ENCODE measurements at regions not wholly inside any gene's neighbourhood (a gene's known extent, or its start where the extent isn't known, plus 50 kb on each side); places are given as distances from the start of the nearest gene placed in this dataset.

DNA sequence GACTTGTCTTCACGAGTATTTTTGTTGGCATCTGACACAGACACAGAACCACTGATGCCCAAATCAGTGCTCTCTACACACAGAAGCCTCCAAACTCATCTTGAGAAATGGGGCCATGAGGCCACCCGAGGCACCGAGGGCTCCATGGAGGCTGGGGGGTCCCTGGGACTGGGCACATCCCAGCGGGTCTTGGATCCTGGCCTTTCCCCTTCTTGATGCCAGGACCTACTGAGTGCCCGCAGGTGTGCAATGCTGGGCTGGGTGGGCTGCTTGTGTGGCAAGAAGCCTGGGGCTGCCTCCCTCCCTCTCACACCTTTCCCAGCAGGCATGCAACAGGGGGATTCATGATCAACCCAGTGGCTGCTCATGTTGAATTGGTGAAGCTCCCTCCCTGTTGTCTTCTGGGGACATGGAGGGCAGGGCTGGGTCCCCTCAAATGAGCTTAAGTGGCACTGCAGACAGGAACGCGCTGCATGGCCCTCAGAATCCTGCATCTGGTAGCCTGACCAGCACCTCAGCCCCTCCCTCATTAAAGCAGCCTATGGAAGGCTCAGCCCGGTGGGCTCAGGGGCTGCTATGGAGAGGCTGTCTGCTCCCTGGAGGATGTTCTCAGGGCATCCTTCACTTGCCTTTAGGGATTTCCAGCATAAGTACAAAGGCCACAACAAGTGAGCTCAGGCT is 63.7 kb upstream of the SIMC1 start:
- Histone ChIP-seq H3K4me1 (no peaks in the 10 kb centered on the region), H3K9me3 (peaks cover 0 to 5% (median 0%) of the 10 kb centered on the region in 3 donors), H3K36me3 (no peaks in the 10 kb centered on the region), H3K4me3 (no peak overlapping the region), H3K27ac (no peak overlapping the region), H3K27me3 (peaks cover 34% of the 10 kb centered on the region)
- no peak for ATAC-seq
- TF ChIP-seq POLR2AphosphoS5 (IDR thresholded peaks at IDR 0.05) (no peak), EP300 (IDR thresholded peaks at IDR 0.05) (no peak), POLR2A (IDR thresholded peaks at IDR 0.05) (no peak)
- TF ChIP-seq, protein P1, sequence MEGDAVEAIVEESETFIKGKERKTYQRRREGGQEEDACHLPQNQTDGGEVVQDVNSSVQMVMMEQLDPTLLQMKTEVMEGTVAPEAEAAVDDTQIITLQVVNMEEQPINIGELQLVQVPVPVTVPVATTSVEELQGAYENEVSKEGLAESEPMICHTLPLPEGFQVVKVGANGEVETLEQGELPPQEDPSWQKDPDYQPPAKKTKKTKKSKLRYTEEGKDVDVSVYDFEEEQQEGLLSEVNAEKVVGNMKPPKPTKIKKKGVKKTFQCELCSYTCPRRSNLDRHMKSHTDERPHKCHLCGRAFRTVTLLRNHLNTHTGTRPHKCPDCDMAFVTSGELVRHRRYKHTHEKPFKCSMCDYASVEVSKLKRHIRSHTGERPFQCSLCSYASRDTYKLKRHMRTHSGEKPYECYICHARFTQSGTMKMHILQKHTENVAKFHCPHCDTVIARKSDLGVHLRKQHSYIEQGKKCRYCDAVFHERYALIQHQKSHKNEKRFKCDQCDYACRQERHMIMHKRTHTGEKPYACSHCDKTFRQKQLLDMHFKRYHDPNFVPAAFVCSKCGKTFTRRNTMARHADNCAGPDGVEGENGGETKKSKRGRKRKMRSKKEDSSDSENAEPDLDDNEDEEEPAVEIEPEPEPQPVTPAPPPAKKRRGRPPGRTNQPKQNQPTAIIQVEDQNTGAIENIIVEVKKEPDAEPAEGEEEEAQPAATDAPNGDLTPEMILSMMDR (IDR thresholded peaks at IDR 0.05), result no peak
- 64% methylated on average over 1 of the region's 8 CpGs; no CpG with 5 or more reads in 1 of the 2 donors for WGBS, 2 donors (ENCODE audit: low coverage in 1 of 2)

DNA sequence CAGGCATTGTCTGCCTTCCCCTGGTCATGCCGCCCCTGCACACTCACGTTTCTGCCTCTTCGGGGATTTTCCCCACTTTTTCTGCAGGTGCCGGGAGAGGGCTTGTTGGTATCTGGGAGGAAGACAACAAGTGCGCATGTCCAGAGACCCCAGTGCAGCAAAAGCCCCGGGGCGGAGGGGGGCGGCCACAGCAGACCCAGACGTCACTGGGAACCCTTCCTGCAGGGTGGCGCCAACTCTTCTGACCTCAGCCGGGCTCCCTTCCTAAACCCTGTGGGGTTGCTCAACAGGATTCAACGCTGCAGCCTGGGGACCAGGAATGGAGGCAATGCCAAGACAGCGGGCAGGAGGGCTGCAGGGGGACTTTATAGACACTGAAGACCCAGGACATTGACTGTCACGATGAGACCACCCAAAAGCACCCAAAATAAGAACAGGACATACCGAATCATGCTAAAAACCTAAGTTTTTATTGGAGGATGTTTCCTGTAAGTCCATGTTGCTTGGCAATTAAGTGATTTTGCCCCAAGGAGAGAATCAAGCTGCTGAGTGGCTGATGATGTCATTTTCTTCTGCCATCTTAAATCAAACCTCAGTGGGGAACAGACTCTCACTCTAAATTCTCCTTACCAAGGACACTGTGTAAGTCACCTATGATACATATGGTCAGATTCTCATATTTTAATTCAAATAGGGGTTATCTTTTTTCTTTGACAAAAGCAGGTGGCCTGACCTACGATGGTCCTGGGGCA is 62.9 kb upstream of the SIMC1 start:
- peaks cover 34% of the 10 kb centered on the region for H3K27me3 ChIP-seq
- ATAC-seq, result no peak
- TF ChIP-seq EP300 (IDR thresholded peaks at IDR 0.05), result no peak
- H3K9me3 ChIP-seq, result peaks cover 0 to 5% (median 0%) of the 10 kb centered on the region in 3 donors
- no peaks in the 10 kb centered on the region for H3K4me1 ChIP-seq
- H3K36me3 ChIP-seq, result no peaks in the 10 kb centered on the region
- no peak overlapping the region for H3K27ac ChIP-seq
- no peak overlapping the region for H3K4me3 ChIP-seq
- WGBS, 2 donors (ENCODE audit: low coverage in 1 of 2), result 77 to 100% methylated on average over 2 to 4 of the region's 16 CpGs

DNA sequence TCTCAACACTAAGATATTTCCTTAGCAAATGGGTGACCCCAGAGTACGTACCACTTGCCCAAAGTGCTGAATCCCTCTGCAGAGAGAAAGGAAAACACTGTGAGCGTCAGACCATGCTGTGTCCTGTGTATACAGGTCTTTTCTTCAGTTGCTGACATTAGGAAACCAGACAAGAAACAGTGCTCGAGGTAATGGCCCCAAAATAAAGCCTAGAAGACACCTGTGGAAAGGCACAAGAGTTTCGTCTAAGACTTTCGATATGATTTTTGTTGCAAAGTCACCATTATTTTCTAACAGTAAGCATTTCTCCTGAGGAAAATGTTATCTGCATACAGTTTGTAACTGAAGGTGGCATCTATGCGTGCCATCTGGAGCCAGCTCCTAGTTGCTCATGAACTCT is 62.0 kb upstream of the SIMC1 start:
- Histone ChIP-seq H3K27ac (no peak overlapping the region), H3K27me3 (peaks cover 35% of the 10 kb centered on the region), H3K4me3 (no peak overlapping the region), H3K9me3 (peaks cover 0 to 5% (median 0%) of the 10 kb centered on the region in 3 donors), H3K36me3 (no peaks in the 10 kb centered on the region), H3K4me1 (no peaks in the 10 kb centered on the region)
- WGBS, 2 donors (ENCODE audit: low coverage in 1 of 2), result 69 to 86% methylated on average over 6 of the region's 6 CpGs
- TF ChIP-seq POLR2A (IDR thresholded peaks at IDR 0.05) (no peak), EP300 (IDR thresholded peaks at IDR 0.05) (no peak)
- TF ChIP-seq, protein P1 (IDR thresholded peaks at IDR 0.05), result no peak
- no peak for ATAC-seq

DNA sequence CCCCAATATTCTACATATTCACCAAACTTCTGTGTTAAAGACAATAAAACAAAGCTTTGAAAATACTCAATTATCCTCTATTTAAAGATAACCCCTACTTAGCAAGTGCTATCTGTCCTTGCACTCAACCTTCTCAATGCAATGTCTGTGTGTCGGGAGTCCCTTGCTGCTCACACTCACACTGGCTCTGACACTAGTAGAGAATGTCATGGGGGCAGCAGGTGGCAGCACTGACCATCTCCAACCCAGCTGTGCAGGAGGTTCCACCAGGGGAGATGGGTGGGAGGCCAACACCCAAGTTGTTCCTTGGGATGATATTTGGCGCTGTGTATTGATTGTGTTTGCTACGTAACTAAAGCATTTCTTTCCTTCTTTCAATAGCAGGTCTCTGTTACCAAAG is 59.4 kb upstream of the SIMC1 start:
- TF ChIP-seq, protein P1 (IDR thresholded peaks at IDR 0.05), result no peak
- Histone ChIP-seq H3K36me3 (no peaks in the 10 kb centered on the region), H3K9me3 (peaks cover 0 to 5% (median 0%) of the 10 kb centered on the region in 3 donors), H3K4me3 (no peak overlapping the region), H3K27me3 (peaks cover 37% of the 10 kb centered on the region), H3K4me1 (no peaks in the 10 kb centered on the region), H3K27ac (no peak overlapping the region)
- no peak for ATAC-seq
- 100% methylated on average over 1 to 3 of the region's 3 CpGs for WGBS, 2 donors (ENCODE audit: low coverage in 1 of 2)

DNA sequence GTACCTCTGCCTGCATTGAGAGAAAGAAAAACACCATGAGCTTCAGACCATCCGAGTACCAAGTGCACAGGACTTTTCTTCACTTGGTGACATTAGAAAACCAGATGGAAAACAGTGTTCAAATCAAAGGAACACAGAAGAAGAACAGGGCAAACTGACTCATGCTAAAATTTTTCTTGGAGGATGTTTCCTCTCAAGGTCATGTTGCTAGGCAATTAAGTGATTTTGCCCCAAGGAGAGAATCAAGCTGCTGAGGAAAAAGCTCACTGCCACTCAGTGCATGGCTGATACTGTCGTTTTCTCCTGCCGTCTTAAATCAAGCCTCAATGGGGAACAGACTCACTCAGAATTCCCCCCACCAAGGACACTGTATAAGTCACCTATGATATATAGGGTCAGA is 57.9 kb upstream of the SIMC1 start:
- H3K9me3 ChIP-seq, result peaks cover 0 to 5% (median 0%) of the 10 kb centered on the region in 3 donors
- H3K36me3 ChIP-seq, result no peaks in the 10 kb centered on the region
- ATAC-seq, result no peak
- TF ChIP-seq, protein P1 (IDR thresholded peaks at IDR 0.05), result no peak
- no peak for TF ChIP-seq EP300 (IDR thresholded peaks at IDR 0.05)
- TF ChIP-seq POLR2AphosphoS5 (IDR thresholded peaks at IDR 0.05), result no peak
- no peak for TF ChIP-seq POLR2A (IDR thresholded peaks at IDR 0.05)
- H3K27ac ChIP-seq, result no peak overlapping the region
- peaks cover 23% of the 10 kb centered on the region for H3K27me3 ChIP-seq
- H3K4me1 ChIP-seq, result no peaks in the 10 kb centered on the region
- H3K4me3 ChIP-seq, result no peak overlapping the region
- 23 to 30% methylated on average over 2 to 3 of the region's 3 CpGs for WGBS, 2 donors (ENCODE audit: low coverage in 1 of 2)

Measured in gastroesophageal sphincter (tissue), 4 donors.